Natural killer cell (primary cell): ENCODE measurements at regions not wholly inside any gene's neighbourhood (a gene's known extent, or its start where the extent isn't known, plus 50 kb on each side); places are given as distances from the start of the nearest gene placed in this dataset.

Experiments
- ATAC-seq, 3 donors: fragments of 150-1000 bp in 2 of 3; fragments of 200-7000 bp in 1 of 3; cut with Tn5 transposase; 1 replicate in 1 of 3; 2 replicates in 2 of 3; pipeline ENCODE4 v1.10.0; 2021; ENCODE audit warnings: mild to moderate bottlenecking in 2 of 3, moderate library complexity in 2 of 3
- DNase-seq, 2 donors: peaks; one replicate each; pipeline versions ENCODE4 v3.0.0 to v3.0.0-alpha.2; 2013 to 2021; ENCODE audit warnings: mixed read lengths in 1 of 2
- H3K27ac ChIP-seq: one replicate; pipeline ENCODE4 v1.5.1; 2013; ENCODE audit warnings: mild to moderate bottlenecking, low read length
- H3K27me3 ChIP-seq: one replicate; pipeline ENCODE4 v1.6.1; 2013; ENCODE audit warnings: low read length; ENCODE audit not compliant: control insufficient read depth, insufficient read depth
- H3K36me3 ChIP-seq: one replicate; pipeline ENCODE4 v1.6.1; 2013; ENCODE audit warnings: low read length; ENCODE audit not compliant: control insufficient read depth, insufficient read depth
- H3K4me1 ChIP-seq: one replicate; pipeline ENCODE4 v1.6.1; 2013; ENCODE audit warnings: low read length; ENCODE audit not compliant: control insufficient read depth, insufficient read depth
- H3K4me3 ChIP-seq: one replicate; pipeline ENCODE4 v1.5.1; 2013; ENCODE audit warnings: low read length
- H3K9me3 ChIP-seq: one replicate; pipeline ENCODE4 v1.6.1; 2013; ENCODE audit warnings: low read length; ENCODE audit not compliant: control insufficient read depth, insufficient read depth
- H3K27ac Mint-ChIP-seq, 2 donors: one replicate each; pipeline ENCODE4 v1.8.0; 2022; ENCODE audit warnings: mild to moderate bottlenecking in 2 of 2, mixed read lengths in 2 of 2, moderate library complexity in 1 of 2
- H3K27me3 Mint-ChIP-seq, 2 donors: one replicate each; pipeline ENCODE4 v1.8.0; 2022; ENCODE audit warnings: low read depth in 2 of 2, mixed read lengths in 2 of 2
- H3K36me3 Mint-ChIP-seq: one replicate; pipeline ENCODE4 v1.8.0; 2022; ENCODE audit warnings: mixed read lengths
- H3K4me1 Mint-ChIP-seq, 2 donors: one replicate each; pipeline ENCODE4 v1.8.0; 2022; ENCODE audit warnings: mixed read lengths in 2 of 2
- H3K4me3 Mint-ChIP-seq: one replicate; pipeline ENCODE4 v1.8.0; 2022; ENCODE audit warnings: mild to moderate bottlenecking, moderate library complexity, mixed read lengths
- H3K9me3 Mint-ChIP-seq, 2 donors: one replicate each; pipeline ENCODE4 v1.8.0; 2022; ENCODE audit warnings: mixed read lengths in 2 of 2
- WGBS: methylation state at CpG from one replicate; pipeline ENCODE4 v1.1.7; 2013; ENCODE audit warnings: missing lambda C conversion rate; ENCODE audit not compliant: insufficient coverage; 5-methylcytosine and 5-hydroxymethylcytosine counted together
- intact Hi-C: fragments of 100-400 bp; cut with micrococcal nuclease; formaldehyde crosslinking; loops from one replicate; pipeline ENCODE4 v1.14.2; 2022
- TF ChIP-seq, protein P1 (sequence below): fragments of 200-600 bp; IDR thresholded peaks from one replicate; pipeline ENCODE4 v1.8.0; 2022; ENCODE audit warnings: antibody characterized with exemption

DNA sequence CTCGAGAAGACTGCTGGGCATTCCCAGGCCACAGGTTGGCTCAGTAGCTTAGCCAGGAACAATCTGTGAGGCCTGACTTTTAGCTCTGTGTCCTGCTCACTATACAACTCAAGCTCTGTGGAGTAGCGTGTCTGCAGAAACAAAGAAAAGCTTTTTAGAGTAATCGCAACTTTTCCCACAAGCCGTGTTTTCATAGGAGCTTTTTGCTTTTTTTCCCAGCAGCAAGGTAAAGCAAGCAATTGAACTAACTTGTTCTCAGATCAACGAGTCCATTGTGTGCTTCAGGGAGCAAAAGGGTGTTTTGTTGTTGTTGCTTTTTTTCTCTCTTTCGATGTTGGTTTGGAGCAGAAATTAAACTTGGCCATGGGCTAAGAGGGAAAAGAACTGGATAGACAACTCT lies 97.3 kb upstream of the BCL2L14 start:
- ATAC-seq (no peak), DNase-seq (no peak)
- Histone ChIP-seq H3K4me3 (no peak overlapping the region), H3K36me3 (no peaks in the 10 kb centered on the region), H3K9me3 (no peaks in the 10 kb centered on the region), H3K4me1 (no peaks in the 10 kb centered on the region), H3K27ac (no peak overlapping the region), H3K27me3 (no peaks in the 10 kb centered on the region)
- 87% methylated on average over 6 of the region's 6 CpGs for WGBS
- intact Hi-C loops = no loop called here
- H3K27me3 Mint-ChIP-seq = peaks cover 30 to 49% of the 10 kb centered on the region in 2 donors
- H3K36me3 Mint-ChIP-seq = no peaks in the 10 kb centered on the region
- H3K4me3 Mint-ChIP-seq = no peak overlapping the region
- TF ChIP-seq, protein P1, sequence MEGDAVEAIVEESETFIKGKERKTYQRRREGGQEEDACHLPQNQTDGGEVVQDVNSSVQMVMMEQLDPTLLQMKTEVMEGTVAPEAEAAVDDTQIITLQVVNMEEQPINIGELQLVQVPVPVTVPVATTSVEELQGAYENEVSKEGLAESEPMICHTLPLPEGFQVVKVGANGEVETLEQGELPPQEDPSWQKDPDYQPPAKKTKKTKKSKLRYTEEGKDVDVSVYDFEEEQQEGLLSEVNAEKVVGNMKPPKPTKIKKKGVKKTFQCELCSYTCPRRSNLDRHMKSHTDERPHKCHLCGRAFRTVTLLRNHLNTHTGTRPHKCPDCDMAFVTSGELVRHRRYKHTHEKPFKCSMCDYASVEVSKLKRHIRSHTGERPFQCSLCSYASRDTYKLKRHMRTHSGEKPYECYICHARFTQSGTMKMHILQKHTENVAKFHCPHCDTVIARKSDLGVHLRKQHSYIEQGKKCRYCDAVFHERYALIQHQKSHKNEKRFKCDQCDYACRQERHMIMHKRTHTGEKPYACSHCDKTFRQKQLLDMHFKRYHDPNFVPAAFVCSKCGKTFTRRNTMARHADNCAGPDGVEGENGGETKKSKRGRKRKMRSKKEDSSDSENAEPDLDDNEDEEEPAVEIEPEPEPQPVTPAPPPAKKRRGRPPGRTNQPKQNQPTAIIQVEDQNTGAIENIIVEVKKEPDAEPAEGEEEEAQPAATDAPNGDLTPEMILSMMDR = no peak
- H3K27ac Mint-ChIP-seq = no peak overlapping the region
- no peaks in the 10 kb centered on the region for H3K9me3 Mint-ChIP-seq
- H3K4me1 Mint-ChIP-seq = peaks cover 0 to 4% of the 10 kb centered on the region in 2 donors

DNA sequence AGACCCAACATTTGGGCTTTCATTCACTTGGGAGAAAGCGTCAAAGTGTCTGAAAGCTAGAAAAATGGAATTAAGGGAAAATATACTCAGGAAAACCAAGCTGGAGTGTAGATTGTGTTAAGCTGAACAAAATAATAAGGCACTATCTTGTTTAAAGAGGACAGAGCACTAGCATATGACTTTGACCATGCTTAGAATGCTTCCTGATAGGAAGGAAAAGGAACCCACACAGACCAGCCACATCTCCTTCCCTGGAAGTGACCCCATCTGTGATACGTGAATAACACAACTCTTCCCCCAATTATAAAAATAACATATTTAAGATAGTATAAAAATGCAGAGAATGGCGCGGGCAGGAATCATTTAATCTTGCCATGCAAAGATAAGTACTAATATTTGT lies 94.7 kb upstream of the BCL2L14 start:
- H3K36me3 ChIP-seq = no peaks in the 10 kb centered on the region
- Mint-ChIP-seq H3K27ac (no peak overlapping the region), H3K27me3 (peaks cover 20 to 32% of the 10 kb centered on the region in 2 donors), H3K36me3 (no peaks in the 10 kb centered on the region), H3K4me1 (peaks cover 11 to 15% of the 10 kb centered on the region in 2 donors), H3K4me3 (no peak overlapping the region), H3K9me3 (no peaks in the 10 kb centered on the region)
- H3K4me1 ChIP-seq = peaks cover 16% of the 10 kb centered on the region
- H3K27ac ChIP-seq = no peak overlapping the region
- no peak overlapping the region for H3K4me3 ChIP-seq
- no peaks in the 10 kb centered on the region for H3K27me3 ChIP-seq
- TF ChIP-seq, protein P1 = no peak
- intact Hi-C loops = no loop called here
- DNase-seq (no peak), ATAC-seq (no peak)
- 67% methylated on average over 3 of the region's 4 CpGs for WGBS
- H3K9me3 ChIP-seq = no peaks in the 10 kb centered on the region

DNA sequence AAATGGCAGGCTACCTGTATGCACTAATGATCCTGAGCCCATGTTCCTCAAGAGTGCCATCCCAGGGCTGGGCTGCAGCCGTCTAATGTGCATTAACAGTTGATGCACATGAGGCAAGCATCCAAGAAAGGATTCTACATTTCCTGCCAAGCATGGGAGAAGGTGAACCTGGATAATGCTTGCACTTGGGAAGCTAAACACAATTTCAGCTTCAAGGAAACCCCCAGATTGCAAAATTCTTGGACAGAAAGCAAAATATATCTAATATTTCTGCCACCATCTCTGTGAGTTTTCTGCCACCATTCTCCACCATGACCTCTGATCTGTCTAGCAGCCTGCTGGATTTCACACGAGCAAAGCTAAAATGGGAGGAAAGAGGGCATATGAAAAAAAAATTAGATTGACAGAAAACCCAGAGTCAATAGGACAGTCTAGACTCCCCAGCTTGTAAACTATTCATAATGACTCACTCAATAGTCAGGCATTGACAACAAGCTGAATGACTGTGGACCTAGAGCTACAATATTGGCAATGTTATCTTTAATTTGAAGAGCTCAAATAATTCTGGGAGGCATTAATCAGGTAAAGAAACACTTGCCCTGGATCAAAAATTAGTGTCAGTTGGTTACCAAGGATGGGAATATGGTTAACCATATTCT lies 91.9 kb upstream of the BCL2L14 start:
- ATAC-seq (peak in 1 of 3 donors; percentile 9), DNase-seq (no peak)
- Mint-ChIP-seq H3K9me3 (no peaks in the 10 kb centered on the region), H3K4me3 (no peak overlapping the region), H3K27me3 (peaks cover 30 to 46% of the 10 kb centered on the region in 2 donors), H3K4me1 (peaks cover 36 to 37% of the 10 kb centered on the region in 2 donors), H3K36me3 (no peaks in the 10 kb centered on the region), H3K27ac (peak overlapping the region; percentile 70 to 81)
- no peaks in the 10 kb centered on the region for H3K27me3 ChIP-seq
- TF ChIP-seq, protein P1 = no peak
- H3K4me3 ChIP-seq = no peak overlapping the region
- no peaks in the 10 kb centered on the region for H3K9me3 ChIP-seq
- intact Hi-C loops = no loop called here
- no peak overlapping the region for H3K27ac ChIP-seq
- peaks cover 27% of the 10 kb centered on the region for H3K4me1 ChIP-seq
- 98% methylated on average over 2 of the region's 2 CpGs for WGBS
- H3K36me3 ChIP-seq = no peaks in the 10 kb centered on the region

DNA sequence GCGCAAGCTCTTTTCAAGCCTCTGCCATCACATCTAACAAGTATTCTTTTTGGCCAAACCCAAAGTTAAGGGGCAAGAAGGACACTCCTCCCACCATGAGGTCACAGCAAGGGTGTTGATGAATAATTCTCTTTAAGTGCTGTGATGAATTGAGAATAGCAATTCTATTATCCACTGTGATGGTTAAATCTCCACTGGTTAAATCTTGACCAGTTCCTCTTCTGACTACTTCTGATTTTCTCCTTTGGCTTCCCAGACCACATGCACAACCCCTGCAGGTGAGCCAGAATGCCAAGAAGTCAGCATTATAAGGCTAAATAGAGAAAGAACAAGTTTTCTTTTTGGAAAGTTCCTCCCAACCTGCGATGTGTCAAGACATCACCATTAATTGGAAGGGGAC lies 90.6 kb upstream of the BCL2L14 start:
- ATAC-seq = no peak
- H3K36me3 Mint-ChIP-seq = no peaks in the 10 kb centered on the region
- peaks cover 41 to 43% of the 10 kb centered on the region in 2 donors for H3K4me1 Mint-ChIP-seq
- DNase-seq = peak in 1 of 2 donors; percentile 17
- Histone ChIP-seq H3K4me3 (no peak overlapping the region), H3K27me3 (no peaks in the 10 kb centered on the region), H3K36me3 (no peaks in the 10 kb centered on the region), H3K27ac (peak overlapping the region; percentile 87), H3K9me3 (no peaks in the 10 kb centered on the region), H3K4me1 (peaks cover 27% of the 10 kb centered on the region)
- TF ChIP-seq, protein P1 = no peak
- peak overlapping the region; percentile 70 to 81 for H3K27ac Mint-ChIP-seq
- intact Hi-C loops = loop anchor here (2.0 to 10.0 kb wide), 2 partner anchors 327 to 745 kb away; no protein-coding TSS in a partner anchor
- H3K27me3 Mint-ChIP-seq = peaks cover 32 to 47% of the 10 kb centered on the region in 2 donors
- H3K9me3 Mint-ChIP-seq = no peaks in the 10 kb centered on the region
- peak overlapping the region; percentile 31 for H3K4me3 Mint-ChIP-seq
- 95% methylated on average over 2 of the region's 2 CpGs for WGBS
